Mammary epithelial cell (primary cell): ENCODE measurements at regions not wholly inside any gene's neighbourhood (a gene's known extent, or its start where the extent isn't known, plus 50 kb on each side); places are given as distances from the start of the nearest gene placed in this dataset.

Experiments used
- EZH2 ChIP-seq: IDR thresholded peaks from 2 replicates; pipeline ENCODE4 v1.6.1; 2012; ENCODE audit warnings: low read length, inconsistent platforms, borderline replicate concordance
- TF ChIP-seq, protein P1 (sequence below), 2 donors: IDR thresholded peaks in 1 of 2; conservative IDR thresholded peaks in 1 of 2; 2 replicates each; pipeline ENCODE4 v1.5.1; 2011 to 2012; ENCODE audit warnings: inconsistent platforms in 2 of 2, low read length in 2 of 2, mild to moderate bottlenecking in 2 of 2, control low read depth in 1 of 2, low read depth in 1 of 2; ENCODE audit not compliant: insufficient read depth in 1 of 2; ENCODE audit errors: extremely low read depth in 1 of 2

DNA sequence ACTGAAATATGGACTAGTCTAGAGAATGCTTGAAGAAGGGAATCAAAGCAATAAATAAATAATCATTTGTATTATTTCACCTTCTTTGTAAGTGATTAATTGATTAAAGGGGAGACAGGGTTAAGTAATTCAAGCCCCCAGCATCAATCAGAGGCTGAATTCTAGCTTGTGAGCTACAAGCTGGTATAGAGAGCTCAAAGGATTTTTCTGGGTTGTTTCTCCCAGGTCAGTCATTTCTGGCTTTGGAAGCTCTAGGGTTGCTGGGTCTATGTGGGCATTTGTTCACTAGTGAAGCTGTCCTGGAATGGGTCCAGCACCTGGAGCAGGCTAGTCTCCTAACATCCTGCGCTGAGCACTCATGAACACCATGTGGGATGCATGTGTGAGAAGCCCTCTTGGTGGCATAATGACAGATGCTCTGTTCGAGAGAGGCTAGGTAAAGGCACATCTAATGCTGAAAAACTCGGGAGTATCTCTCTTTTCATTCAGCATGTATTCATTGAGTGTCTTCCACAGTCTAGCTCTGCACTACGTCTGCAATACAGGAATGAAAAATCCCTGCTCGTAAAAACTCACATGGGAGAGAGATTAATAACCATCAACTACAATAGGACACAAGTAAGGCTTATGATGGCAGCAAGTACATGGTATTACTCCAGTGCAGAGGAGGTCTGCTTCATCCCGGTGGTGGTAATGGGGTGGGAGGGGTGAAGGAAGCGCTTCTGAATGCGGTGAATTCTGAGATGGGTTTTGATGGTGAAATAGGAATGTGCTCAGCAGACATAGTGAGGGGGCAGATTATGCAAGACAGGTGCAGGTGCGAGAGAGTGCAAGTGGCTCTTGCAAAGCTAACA, 68.0 kb upstream of the NRP1 start:
- TF ChIP-seq, protein P1, sequence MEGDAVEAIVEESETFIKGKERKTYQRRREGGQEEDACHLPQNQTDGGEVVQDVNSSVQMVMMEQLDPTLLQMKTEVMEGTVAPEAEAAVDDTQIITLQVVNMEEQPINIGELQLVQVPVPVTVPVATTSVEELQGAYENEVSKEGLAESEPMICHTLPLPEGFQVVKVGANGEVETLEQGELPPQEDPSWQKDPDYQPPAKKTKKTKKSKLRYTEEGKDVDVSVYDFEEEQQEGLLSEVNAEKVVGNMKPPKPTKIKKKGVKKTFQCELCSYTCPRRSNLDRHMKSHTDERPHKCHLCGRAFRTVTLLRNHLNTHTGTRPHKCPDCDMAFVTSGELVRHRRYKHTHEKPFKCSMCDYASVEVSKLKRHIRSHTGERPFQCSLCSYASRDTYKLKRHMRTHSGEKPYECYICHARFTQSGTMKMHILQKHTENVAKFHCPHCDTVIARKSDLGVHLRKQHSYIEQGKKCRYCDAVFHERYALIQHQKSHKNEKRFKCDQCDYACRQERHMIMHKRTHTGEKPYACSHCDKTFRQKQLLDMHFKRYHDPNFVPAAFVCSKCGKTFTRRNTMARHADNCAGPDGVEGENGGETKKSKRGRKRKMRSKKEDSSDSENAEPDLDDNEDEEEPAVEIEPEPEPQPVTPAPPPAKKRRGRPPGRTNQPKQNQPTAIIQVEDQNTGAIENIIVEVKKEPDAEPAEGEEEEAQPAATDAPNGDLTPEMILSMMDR (conservative IDR thresholded peaks at IDR 0.05 in 1 of 2, IDR thresholded peaks at IDR 0.05 in 1 of 2; ENCODE audit: extremely low read depth in 1 of 2, insufficient read depth in 1 of 2, low read depth in 1 of 2, low read length in 2 of 2): no peak
- no peak for TF ChIP-seq EZH2
